HG03064 (cell line): ENCODE measurements at regions not wholly inside any gene's neighbourhood (a gene's known extent, or its start where the extent isn't known, plus 50 kb on each side); places are given as distances from the start of the nearest gene placed in this dataset.
"Not testable (repeated sequence)": the region's sequence is repeated elsewhere in the genome, so short reads cannot be mapped to it uniquely, and the experiment has no call there.

Experiments
- ATAC-seq: cut with Tn5 transposase; IDR thresholded peaks from one replicate; pipeline ENCODE4 v1.9.1; 2021; ENCODE audit warnings: low read depth; ENCODE audit not compliant: unreplicated experiment

GRCh38 chrX:89539150-89539549 is 382.6 kb upstream of the TGIF2LX start:
- ATAC-seq: not testable (repeated sequence)

- not testable (repeated sequence) for ATAC-seq
These were observed 364.6 kb upstream of the TGIF2LX start for GRCh38 chrX:89557146-89557545.

GRCh38 chrX:89562079-89562478 is 359.6 kb upstream of the TGIF2LX start:
- ATAC-seq: not testable (repeated sequence)

DNA sequence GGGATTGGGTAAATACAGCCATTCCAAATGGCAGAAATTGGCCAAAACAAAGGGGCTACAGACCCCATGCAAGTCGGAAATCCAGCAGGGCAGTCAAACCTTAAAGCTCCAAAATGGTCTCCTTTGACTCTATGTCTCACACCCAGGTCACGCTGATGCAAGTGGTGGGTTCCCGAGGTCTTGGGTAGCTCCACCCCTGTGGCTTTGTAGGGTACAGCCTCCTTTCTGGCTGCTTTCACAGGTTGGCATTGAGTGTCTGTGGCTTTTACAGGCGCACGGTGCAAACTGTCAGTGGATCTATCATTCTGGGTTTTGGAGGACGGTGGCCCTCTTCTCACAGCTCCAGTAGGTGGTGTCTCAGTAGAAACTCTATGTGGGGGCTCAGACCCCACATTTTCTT is 358.6 kb upstream of the TGIF2LX start:
- not testable (repeated sequence) for ATAC-seq

GRCh38 chrX:89567787-89568186 is 353.9 kb upstream of the TGIF2LX start:
- ATAC-seq: not testable (repeated sequence)

DNA sequence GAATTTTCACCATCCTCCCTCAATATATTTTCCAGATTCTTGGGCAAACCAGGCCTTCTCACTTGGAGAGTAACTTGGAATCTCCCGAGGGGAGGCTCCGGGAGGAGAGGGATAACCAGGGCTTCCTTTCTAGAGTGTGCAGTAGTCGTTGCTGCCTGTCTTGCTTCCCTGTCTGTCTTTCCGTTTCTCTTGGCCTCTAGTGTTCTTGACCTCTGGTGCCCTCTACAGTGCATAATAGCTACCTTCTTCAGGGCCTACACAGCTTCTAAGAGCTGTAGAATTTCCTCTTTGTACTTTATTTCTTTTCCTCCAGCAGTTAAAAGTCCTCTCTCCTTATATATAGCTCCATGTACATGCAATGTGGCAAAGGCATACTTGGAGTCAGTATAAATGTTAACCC is 339.8 kb upstream of the TGIF2LX start:
- ATAC-seq: not testable (repeated sequence)

- ATAC-seq: not testable (repeated sequence)
These were observed 289.9 kb upstream of the TGIF2LX start for GRCh38 chrX:89631858-89632257.

DNA sequence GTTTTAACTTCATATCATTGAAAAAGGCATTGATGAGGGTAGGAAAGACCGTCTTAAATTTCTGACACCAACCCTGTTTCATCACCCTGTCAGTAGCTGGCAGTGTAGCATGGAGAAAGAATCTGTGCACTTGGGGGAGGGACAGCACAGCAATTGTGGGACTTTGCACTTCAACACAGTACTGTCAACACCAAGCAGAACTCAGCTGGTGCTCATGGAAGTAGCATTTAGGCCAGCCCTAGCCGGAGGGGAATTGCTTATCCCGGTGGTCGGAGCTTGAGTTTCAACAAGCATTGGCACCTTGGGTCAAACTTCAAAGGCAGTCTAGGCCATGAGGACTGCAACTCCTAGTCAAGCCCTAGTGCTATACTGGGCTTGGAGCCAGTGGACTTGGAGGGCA is 285.8 kb upstream of the TGIF2LX start:
- not testable (repeated sequence) for ATAC-seq

DNA sequence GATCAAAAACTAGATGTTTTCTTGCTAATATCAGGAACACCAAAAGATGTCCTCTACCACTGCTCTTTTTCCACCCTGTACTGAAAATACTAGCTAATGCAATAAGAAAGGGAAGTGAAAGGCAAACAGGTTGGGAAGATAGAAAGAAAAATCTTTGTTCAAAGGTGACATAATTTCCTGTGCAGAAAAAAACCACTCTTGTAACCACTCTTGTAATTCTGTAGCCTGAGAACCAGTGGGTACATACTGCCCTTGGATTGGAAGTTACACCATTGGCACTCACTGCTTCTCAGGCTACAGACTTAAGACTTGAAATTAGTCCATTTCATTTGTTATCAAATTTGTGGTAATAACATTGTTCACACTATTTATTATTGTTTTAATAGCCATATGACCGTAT is 263.0 kb upstream of the TGIF2LX start:
- not testable (repeated sequence) for ATAC-seq

GRCh38 chrX:89706481-89706880 is 215.2 kb upstream of the TGIF2LX start:
- ATAC-seq: not testable (repeated sequence)

- not testable (repeated sequence) for ATAC-seq
These were observed 214.3 kb upstream of the TGIF2LX start for GRCh38 chrX:89707363-89707927.

DNA sequence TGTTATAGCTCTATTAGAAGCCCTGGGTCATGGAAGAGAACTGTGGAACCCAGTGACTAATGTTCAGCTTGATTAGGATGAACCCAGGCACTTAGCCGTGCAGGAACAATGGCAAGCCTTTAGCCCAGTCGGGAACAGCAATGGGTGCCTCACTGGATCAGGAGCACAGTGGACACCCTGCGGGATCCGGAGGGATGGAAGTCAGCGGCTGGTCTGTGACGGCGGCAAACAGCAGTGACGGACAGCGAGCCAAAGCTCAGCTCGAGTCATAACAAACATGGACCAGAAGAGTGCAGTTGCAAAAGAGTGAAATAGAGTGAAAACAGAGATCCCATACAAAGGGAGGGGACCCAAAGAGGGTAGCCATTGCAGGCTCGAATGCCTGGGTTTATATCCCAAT is 187.3 kb upstream of the TGIF2LX start:
- ATAC-seq: not testable (repeated sequence)

DNA sequence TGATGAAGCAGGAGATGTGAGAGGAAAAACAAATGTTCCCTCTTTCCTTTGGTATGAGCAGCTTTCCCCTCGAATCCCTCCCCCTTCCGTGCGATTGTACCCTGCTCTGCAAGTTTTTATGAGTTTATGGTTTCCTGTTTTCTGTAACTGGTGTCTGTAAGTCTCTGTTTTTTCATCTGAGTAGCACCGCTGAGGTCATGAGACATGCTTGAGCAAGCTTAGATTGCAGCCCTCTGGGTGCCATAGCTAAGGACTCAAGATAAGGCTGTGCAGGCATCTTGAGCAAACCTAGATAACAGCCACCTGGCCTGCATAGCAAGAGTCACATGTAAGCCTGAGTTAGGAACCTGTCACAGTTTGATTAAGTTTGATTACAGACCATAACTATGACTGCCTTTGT is 165.2 kb upstream of the TGIF2LX start:
- not testable (repeated sequence) for ATAC-seq

DNA sequence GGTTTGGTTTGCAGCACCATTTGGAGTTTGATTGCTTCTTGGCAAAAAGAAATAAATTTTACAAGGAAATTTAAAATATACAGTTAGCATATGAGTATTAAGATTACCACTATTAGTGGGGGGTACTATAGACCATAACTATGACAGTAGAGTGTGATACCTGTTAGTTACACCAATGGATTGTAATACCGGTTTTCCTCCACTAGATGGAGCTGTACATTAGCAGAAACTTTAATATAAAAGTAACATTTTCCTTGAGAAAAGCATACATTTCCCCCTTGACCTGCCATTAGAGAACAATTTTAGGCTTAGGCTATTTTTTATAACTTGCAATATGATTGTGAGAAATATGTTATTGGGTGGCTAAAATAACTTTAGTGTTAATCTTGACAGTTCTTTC is 163.9 kb upstream of the TGIF2LX start:
- not testable (repeated sequence) for ATAC-seq

GRCh38 chrX:89759076-89759685 is 162.5 kb upstream of the TGIF2LX start:
- ATAC-seq: not testable (repeated sequence)

DNA sequence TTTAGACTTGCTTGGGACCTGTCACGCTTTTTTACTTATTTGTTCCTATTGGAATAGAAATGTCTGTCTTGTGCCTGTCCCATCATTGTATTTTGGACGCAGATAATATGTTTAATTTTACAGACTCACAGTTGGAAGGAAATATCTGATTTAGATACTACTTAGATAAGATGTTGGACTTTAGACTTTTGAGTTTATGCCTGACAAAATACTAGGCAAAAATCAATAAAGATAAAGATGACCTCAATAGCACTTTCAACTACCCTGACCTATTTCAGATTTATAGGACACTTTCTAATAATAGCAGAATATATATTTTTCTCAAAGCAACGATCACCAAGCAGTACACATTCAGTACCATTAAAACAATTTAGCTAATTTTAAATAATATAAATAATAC is 150.1 kb upstream of the TGIF2LX start:
- not testable (repeated sequence) for ATAC-seq

- ATAC-seq: not testable (repeated sequence)
These were observed 110.3 kb upstream of the TGIF2LX start for GRCh38 chrX:89811440-89811839.

GRCh38 chrX:89839723-89840122 is 82.0 kb upstream of the TGIF2LX start:
- ATAC-seq: not testable (repeated sequence)

GRCh38 chrX:89871662-89872061 is 50.0 kb upstream of the TGIF2LX start:
- peak; percentile 73 for ATAC-seq
